BE2C (cell line): ENCODE measurements at regions not wholly inside any gene's neighbourhood (a gene's known extent, or its start where the extent isn't known, plus 50 kb on each side); places are given as distances from the start of the nearest gene placed in this dataset.

Experiments
- DNase-seq: peaks from one replicate; pipeline ENCODE4 v3.0.0-alpha.2; 2020
- H3K27me3 ChIP-seq: fragments of 250-450 bp; sonication (Bioruptor Pico); 2 replicates; pipeline ENCODE4 v1.5.1; 2020; ENCODE audit warnings: mild to moderate bottlenecking
- H3K36me3 ChIP-seq: fragments of 250-450 bp; sonication (Bioruptor Pico); 2 replicates; pipeline ENCODE4 v1.5.1; 2020; ENCODE audit warnings: mild to moderate bottlenecking
- H3K4me1 ChIP-seq: fragments of 250-450 bp; sonication (Bioruptor Pico); 2 replicates; pipeline ENCODE4 v1.5.1; 2020
- H3K4me3 ChIP-seq: 2 replicates; pipeline ENCODE4 v1.5.1; 2011; ENCODE audit warnings: low read depth, low read length
- H3K9me3 ChIP-seq: fragments of 250-450 bp; sonication (Bioruptor Pico); 2 replicates; pipeline ENCODE4 v1.5.1; 2020
- TF ChIP-seq, protein P1 (sequence below): IDR thresholded peaks from 2 replicates; pipeline ENCODE4 v1.5.1; 2012; ENCODE audit warnings: mild to moderate bottlenecking, low read depth, low read length

DNA sequence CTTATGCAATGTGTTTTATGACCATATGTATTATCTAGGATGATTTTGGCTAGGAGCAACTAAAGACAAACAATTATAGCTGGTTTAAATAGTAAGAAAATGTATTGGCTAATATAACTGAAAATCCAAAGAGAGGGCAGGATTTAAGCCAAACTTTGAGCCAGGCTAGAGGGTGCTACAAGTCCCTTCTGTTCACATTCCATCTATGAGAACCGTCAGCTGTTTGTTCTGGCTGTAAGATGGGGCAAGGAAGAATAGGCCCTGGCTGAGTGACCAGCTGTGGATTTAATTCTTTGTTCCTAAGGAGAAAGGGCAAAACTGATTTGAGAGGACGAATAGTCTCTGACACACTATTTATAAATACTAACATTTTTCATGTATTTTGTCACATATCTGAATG is 79.2 kb upstream of the UGT8 start:
- no peak for DNase-seq
- no peaks in the 10 kb centered on the region for H3K27me3 ChIP-seq

DNA sequence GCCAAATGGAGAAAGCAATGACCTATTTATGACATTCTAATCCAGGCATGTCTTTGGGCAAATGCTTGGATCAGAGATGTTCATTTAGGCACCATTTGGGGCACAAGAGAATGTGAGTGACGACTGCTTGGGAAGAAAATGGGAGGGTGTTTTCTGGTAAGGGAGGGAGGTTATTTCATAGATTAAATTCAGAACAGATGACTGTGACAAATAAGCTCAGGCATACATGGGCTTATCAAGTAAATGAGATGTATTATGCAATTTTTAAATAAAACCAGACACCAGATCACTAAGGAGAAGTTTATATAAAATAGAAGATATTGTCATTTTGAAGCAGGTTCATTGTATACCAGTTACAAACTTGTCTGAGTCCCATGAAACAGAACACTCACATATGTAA is 71.4 kb upstream of the UGT8 start:
- Histone ChIP-seq H3K36me3 (no peaks in the 10 kb centered on the region), H3K4me3 (no peak overlapping the region), H3K27me3 (no peaks in the 10 kb centered on the region), H3K9me3 (no peaks in the 10 kb centered on the region), H3K4me1 (no peaks in the 10 kb centered on the region)
- no peak for DNase-seq
- TF ChIP-seq, protein P1, sequence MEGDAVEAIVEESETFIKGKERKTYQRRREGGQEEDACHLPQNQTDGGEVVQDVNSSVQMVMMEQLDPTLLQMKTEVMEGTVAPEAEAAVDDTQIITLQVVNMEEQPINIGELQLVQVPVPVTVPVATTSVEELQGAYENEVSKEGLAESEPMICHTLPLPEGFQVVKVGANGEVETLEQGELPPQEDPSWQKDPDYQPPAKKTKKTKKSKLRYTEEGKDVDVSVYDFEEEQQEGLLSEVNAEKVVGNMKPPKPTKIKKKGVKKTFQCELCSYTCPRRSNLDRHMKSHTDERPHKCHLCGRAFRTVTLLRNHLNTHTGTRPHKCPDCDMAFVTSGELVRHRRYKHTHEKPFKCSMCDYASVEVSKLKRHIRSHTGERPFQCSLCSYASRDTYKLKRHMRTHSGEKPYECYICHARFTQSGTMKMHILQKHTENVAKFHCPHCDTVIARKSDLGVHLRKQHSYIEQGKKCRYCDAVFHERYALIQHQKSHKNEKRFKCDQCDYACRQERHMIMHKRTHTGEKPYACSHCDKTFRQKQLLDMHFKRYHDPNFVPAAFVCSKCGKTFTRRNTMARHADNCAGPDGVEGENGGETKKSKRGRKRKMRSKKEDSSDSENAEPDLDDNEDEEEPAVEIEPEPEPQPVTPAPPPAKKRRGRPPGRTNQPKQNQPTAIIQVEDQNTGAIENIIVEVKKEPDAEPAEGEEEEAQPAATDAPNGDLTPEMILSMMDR: no peak

More for the DNA sequence above, 79.2 kb upstream of the UGT8 start:
- H3K4me1 ChIP-seq: no peaks in the 10 kb centered on the region
- H3K4me3 ChIP-seq: no peak overlapping the region
- H3K9me3 ChIP-seq: no peaks in the 10 kb centered on the region
- TF ChIP-seq, protein P1: no peak
- no peaks in the 10 kb centered on the region for H3K36me3 ChIP-seq

DNA sequence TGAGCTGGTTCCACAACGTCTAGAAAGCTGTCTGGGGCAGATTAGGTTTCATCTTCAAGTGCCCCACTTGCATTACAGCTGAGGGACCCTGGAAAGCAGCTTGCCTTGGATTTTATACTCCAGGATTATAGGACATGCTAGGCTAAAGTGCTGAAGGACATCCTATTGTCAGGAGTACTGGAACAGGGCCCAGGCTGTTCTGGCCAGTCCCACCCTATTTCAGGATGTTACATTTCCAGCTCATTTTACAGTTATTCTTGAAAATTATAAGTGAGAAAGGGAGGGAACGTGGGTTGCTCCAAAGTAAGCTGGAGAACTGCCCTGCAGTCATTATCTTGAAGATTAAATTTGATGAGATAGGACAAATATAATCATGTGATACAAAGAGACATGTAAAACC is 71.0 kb upstream of the UGT8 start:
- TF ChIP-seq, protein P1: no peak
- no peaks in the 10 kb centered on the region for H3K9me3 ChIP-seq
- no peak for DNase-seq
- H3K36me3 ChIP-seq: no peaks in the 10 kb centered on the region
- no peaks in the 10 kb centered on the region for H3K4me1 ChIP-seq
- no peak overlapping the region for H3K4me3 ChIP-seq
- H3K27me3 ChIP-seq: no peaks in the 10 kb centered on the region

DNA sequence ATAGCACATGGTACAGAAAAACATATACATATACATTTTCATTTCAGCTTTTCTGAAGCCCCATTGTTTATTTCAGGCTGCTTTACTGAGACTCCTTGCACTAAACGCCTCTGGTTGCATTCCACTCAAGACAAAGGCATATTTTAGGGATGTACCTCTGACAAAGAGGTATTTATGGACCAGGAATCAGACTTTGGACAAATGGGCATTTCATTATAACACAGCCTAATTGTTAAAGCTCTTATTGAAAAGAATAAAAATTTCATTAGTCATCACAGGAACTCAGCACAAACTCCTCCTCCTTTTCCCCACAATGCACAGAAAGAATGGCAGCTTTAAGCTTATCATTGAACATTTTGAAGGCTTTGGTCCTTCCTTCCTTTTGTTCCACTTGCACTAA is 62.9 kb upstream of the UGT8 start:
- TF ChIP-seq, protein P1: no peak
- no peak for DNase-seq
- H3K27me3 ChIP-seq: no peaks in the 10 kb centered on the region
- no peaks in the 10 kb centered on the region for H3K36me3 ChIP-seq
- H3K9me3 ChIP-seq: no peaks in the 10 kb centered on the region
- no peaks in the 10 kb centered on the region for H3K4me1 ChIP-seq
- H3K4me3 ChIP-seq: no peak overlapping the region

DNA sequence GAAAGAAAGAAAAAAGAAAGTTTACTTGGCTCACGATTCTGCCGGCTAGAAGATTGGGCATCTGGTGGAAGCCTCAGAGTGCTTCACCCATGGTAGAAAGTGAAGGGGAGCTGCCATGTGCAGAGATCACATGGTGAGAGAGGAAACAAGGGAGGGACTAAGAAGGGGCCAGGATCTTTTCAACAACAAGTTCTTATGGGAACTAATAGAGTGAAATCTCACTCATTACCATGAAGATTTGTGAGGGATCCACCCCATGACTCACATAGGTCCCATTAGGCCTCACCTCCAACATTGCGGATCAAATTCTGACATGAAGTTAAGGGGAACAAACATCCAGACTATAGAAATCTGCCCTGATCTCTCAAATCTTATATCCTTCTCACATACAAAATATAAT is 61.3 kb upstream of the UGT8 start:
- Histone ChIP-seq H3K27me3 (no peaks in the 10 kb centered on the region), H3K4me3 (no peak overlapping the region), H3K36me3 (no peaks in the 10 kb centered on the region), H3K9me3 (no peaks in the 10 kb centered on the region), H3K4me1 (no peaks in the 10 kb centered on the region)
- TF ChIP-seq, protein P1: no peak
- DNase-seq: no peak

DNA sequence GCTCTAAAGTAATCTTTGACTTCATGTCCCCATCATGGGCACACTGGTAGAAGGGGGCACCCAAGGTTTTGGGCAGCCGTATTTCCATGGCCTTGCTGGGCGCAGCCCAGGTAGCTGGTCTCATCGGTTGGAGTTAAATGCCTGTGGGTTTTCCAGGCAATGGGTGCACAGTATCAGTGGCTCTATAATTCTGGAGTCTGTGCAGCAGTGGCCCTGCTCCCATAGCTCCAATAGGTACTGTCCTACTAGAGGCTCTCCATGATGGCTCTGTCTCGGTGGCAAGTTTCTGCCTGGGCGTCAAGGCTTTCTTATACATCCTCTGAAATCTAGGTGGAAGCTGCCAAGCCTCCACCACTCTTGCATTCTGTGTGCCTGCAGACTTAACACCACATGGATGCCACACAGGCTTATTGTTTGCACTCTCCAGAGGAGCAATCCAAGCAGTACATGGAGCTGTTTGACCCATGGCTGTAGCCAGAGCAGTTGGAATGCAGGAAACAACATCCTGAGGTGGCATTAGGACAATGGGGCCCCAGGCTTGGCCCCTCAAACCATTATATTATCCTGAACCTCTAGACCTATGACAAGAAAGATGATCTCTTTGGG is 60.5 kb upstream of the UGT8 start:
- Histone ChIP-seq H3K36me3 (no peaks in the 10 kb centered on the region), H3K9me3 (no peaks in the 10 kb centered on the region), H3K4me1 (no peaks in the 10 kb centered on the region), H3K27me3 (no peaks in the 10 kb centered on the region), H3K4me3 (no peak overlapping the region)
- no peak for DNase-seq
- TF ChIP-seq, protein P1: no peak
